ENCODE measurements at regions not wholly inside any gene's neighbourhood (a gene's known extent, or its start where the extent isn't known, plus 50 kb on each side); places are given as distances from the start of the nearest gene placed in this dataset.

DNA sequence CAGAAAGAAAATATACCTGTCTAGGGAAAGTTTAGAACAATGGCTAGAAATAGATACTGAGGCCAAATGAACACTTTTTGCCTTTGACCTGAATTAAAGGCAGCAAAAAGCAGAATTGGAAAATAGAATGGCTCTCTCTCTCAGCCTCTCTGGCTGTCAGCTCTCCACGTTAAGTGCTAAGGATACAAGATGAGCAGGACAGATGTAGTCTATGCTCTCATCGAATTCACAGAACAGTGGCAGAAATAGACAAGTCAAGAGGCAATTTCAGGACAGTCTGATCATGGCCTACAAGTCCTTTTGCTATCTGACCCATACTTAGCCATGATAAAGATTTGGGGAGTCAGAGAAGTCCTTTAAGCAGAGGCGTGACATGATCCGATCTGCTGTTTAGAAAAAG lies 120.2 kb upstream of the CREB1 start:
- DNase-seq, result no peak
- ChIA-PET POLR2A (ENCODE audit: partially characterized antibody) (no interaction called here), CTCF (ENCODE audit: partially characterized antibody) (no interaction called here)
- no peaks in the 10 kb centered on the region for H3K27me3 Mint-ChIP-seq
- no peaks in the 10 kb centered on the region for H3K4me1 ChIP-seq (ENCODE audit: insufficient read depth, low read length)
- no peak overlapping the region for H3K27ac Mint-ChIP-seq
- no peak overlapping the region for H3K4me3 Mint-ChIP-seq
- no peaks in the 10 kb centered on the region for H3K36me3 ChIP-seq (ENCODE audit: insufficient read depth, low read length)
- H3K9me3 ChIP-seq (ENCODE audit: control insufficient read depth in 1 of 2, low read length in 2 of 2), result no peaks in the 10 kb centered on the region
- intact Hi-C loops (cut with micrococcal nuclease), result no loop called here
- H3K27me3 ChIP-seq (ENCODE audit: insufficient read depth, low read length), result no peaks in the 10 kb centered on the region
- no peaks in the 10 kb centered on the region for H3K4me1 Mint-ChIP-seq
- H3K9me3 Mint-ChIP-seq, result no peaks in the 10 kb centered on the region
- H3K36me3 Mint-ChIP-seq, result no peaks in the 10 kb centered on the region
- no peak overlapping the region for H3K27ac ChIP-seq (ENCODE audit: low read depth, low read length)
- H3K4me3 ChIP-seq (ENCODE audit: low read length in 2 of 2), result no peak overlapping the region

DNA sequence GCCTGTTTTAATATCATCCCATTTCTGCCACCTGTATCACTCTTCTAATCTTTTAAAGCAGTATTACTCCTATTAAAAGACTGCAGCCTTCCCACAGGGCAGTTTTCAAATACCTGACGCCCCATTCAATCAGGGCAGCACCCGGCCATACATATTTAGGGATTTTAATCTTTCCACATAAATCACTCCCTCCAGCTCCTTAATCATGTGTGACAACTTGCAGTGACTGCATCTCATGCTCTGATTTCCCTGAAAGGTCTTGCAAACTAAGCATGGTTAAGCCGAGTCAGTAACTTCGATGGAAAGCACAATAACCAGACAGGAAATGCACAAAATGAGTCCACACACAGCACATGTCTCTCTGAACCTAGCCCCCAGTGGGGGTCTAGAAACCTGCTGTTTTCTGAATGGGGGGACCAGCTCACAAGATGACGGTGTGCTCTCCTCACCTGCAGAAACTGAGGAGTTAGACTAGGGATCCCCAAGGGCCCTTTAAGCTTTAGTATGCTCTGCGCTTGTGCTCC lies 116.9 kb upstream of the CREB1 start:
- Histone ChIP-seq H3K4me1 (ENCODE audit: insufficient read depth, low read length) (no peaks in the 10 kb centered on the region), H3K27me3 (ENCODE audit: insufficient read depth, low read length) (no peaks in the 10 kb centered on the region), H3K27ac (ENCODE audit: low read depth, low read length) (no peak overlapping the region), H3K9me3 (ENCODE audit: control insufficient read depth in 1 of 2, low read length in 2 of 2) (no peaks in the 10 kb centered on the region), H3K4me3 (ENCODE audit: low read length in 2 of 2) (no peak overlapping the region), H3K36me3 (ENCODE audit: insufficient read depth, low read length) (no peaks in the 10 kb centered on the region)
- no peaks in the 10 kb centered on the region for H3K4me1 Mint-ChIP-seq
- peaks cover 1 to 2% of the 10 kb centered on the region in 2 donors for H3K27me3 Mint-ChIP-seq
- no peak overlapping the region for H3K4me3 Mint-ChIP-seq
- H3K27ac Mint-ChIP-seq, result no peak overlapping the region
- no peak for DNase-seq
- H3K9me3 Mint-ChIP-seq, result no peaks in the 10 kb centered on the region
- ChIA-PET CTCF (ENCODE audit: partially characterized antibody) (no interaction called here), POLR2A (ENCODE audit: partially characterized antibody) (no interaction called here)
- intact Hi-C loops (cut with micrococcal nuclease), result no loop called here
- H3K36me3 Mint-ChIP-seq, result no peaks in the 10 kb centered on the region

DNA sequence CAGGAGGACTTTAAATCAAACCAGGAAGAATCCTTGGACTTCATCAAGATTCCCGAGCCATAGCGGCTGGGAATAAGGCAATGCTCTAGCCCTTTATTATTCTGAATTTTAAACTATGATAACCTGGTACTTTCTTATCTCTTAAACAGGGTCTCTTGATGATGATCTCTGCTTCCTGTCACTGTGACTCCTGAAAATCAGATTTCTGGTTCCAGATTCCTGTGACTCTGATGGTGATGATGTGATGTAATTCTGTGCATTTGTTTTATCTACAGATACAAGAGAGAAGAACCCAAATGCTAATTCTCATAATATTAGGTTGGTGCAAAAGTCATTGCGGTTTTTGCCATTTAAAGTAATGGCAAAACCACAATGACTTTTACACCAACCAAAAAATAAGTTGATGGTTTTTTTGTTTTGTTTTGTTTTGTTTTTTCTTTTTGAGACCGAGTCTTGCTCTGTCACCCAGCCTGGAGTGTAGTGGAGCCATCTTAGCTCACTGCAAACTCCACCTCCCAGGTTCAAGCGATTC lies 116.3 kb upstream of the CREB1 start:
- Histone ChIP-seq H3K27ac (ENCODE audit: low read depth, low read length) (no peak overlapping the region), H3K9me3 (ENCODE audit: control insufficient read depth in 1 of 2, low read length in 2 of 2) (no peaks in the 10 kb centered on the region), H3K4me1 (ENCODE audit: insufficient read depth, low read length) (no peaks in the 10 kb centered on the region), H3K36me3 (ENCODE audit: insufficient read depth, low read length) (no peaks in the 10 kb centered on the region), H3K4me3 (ENCODE audit: low read length in 2 of 2) (no peak overlapping the region), H3K27me3 (ENCODE audit: insufficient read depth, low read length) (no peaks in the 10 kb centered on the region)
- CTCF ChIA-PET (ENCODE audit: partially characterized antibody), result no interaction called here
- intact Hi-C loops (cut with micrococcal nuclease), result no loop called here
- no peak overlapping the region for H3K4me3 Mint-ChIP-seq
- no peak for DNase-seq
- POLR2A ChIA-PET (ENCODE audit: partially characterized antibody), result no interaction called here
- H3K27ac Mint-ChIP-seq, result no peak overlapping the region
- H3K36me3 Mint-ChIP-seq, result no peaks in the 10 kb centered on the region
- no peaks in the 10 kb centered on the region for H3K4me1 Mint-ChIP-seq
- peaks cover 1 to 2% of the 10 kb centered on the region in 2 donors for H3K27me3 Mint-ChIP-seq
- H3K9me3 Mint-ChIP-seq, result no peaks in the 10 kb centered on the region

DNA sequence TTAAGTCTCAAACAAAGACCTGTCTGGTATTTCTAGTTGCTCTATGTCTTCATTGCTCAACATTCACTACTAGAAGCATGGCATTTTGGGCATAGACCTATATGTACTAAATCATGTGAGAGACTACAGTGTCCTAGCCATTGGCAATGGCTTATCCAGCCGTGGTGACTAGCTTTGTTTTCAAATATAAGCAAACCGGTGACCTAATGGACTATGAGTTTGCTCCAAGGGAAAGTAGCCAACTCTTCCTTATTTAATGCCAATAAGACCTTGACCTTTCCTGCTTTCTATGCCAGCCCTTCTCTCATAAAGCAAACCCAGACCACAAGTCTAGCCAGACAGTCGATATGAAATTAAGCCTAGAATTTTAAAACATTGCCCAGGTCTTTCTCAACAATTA lies 113.7 kb upstream of the CREB1 start:
- peaks cover 0 to 1% (median 0%) of the 10 kb centered on the region in 8 donors for H3K9me3 Mint-ChIP-seq
- no peaks in the 10 kb centered on the region for H3K36me3 ChIP-seq (ENCODE audit: insufficient read depth, low read length)
- no peak for DNase-seq
- no peaks in the 10 kb centered on the region for H3K36me3 Mint-ChIP-seq
- H3K27ac Mint-ChIP-seq, result no peak overlapping the region
- ChIA-PET CTCF (ENCODE audit: partially characterized antibody) (no interaction called here), POLR2A (ENCODE audit: partially characterized antibody) (no interaction called here)
- no peak overlapping the region for H3K4me3 Mint-ChIP-seq
- H3K4me3 ChIP-seq (ENCODE audit: low read length in 2 of 2), result no peak overlapping the region
- no peak overlapping the region for H3K27ac ChIP-seq (ENCODE audit: low read depth, low read length)
- H3K4me1 Mint-ChIP-seq, result no peaks in the 10 kb centered on the region
- H3K27me3 Mint-ChIP-seq, result peaks cover 1 to 2% of the 10 kb centered on the region in 2 donors
- intact Hi-C loops (cut with micrococcal nuclease), result no loop called here
- no peaks in the 10 kb centered on the region for H3K27me3 ChIP-seq (ENCODE audit: insufficient read depth, low read length)
- no peaks in the 10 kb centered on the region for H3K9me3 ChIP-seq (ENCODE audit: control insufficient read depth in 1 of 2, low read length in 2 of 2)
- H3K4me1 ChIP-seq (ENCODE audit: insufficient read depth, low read length), result no peaks in the 10 kb centered on the region

DNA sequence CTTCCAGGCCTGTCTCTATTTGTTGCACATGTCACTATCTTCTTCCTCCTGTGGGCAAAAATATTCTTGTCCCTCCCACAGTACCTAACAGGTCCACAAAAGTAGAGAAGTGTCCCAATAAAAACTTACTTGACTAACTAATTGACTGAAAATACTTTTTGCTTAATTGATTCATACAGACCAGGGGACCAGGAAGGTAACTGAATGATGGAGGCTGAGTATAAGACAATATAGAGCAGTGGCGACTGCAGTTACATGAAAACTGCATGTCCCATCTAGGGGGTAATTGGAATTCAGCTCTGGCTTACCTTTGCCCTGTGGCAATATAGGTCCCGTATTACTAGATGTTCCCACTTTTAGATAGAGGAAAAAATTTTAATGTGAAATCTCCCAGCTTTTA lies 112.9 kb upstream of the CREB1 start:
- ChIA-PET POLR2A (ENCODE audit: partially characterized antibody) (no interaction called here), CTCF (ENCODE audit: partially characterized antibody) (no interaction called here)
- no peak overlapping the region for H3K4me3 ChIP-seq (ENCODE audit: low read length in 2 of 2)
- no peak for DNase-seq
- no peak overlapping the region for H3K27ac Mint-ChIP-seq
- H3K4me1 ChIP-seq (ENCODE audit: insufficient read depth, low read length), result no peaks in the 10 kb centered on the region
- no peak overlapping the region for H3K4me3 Mint-ChIP-seq
- no peak overlapping the region for H3K27ac ChIP-seq (ENCODE audit: low read depth, low read length)
- intact Hi-C loops (cut with micrococcal nuclease), result no loop called here
- H3K36me3 Mint-ChIP-seq, result no peaks in the 10 kb centered on the region
- H3K4me1 Mint-ChIP-seq, result no peaks in the 10 kb centered on the region
- H3K27me3 Mint-ChIP-seq, result peaks cover 1 to 3% of the 10 kb centered on the region in 2 donors
- no peaks in the 10 kb centered on the region for H3K36me3 ChIP-seq (ENCODE audit: insufficient read depth, low read length)
- H3K9me3 Mint-ChIP-seq, result peaks cover 0 to 1% (median 0%) of the 10 kb centered on the region in 8 donors
- no peaks in the 10 kb centered on the region for H3K9me3 ChIP-seq (ENCODE audit: control insufficient read depth in 1 of 2, low read length in 2 of 2)
- no peaks in the 10 kb centered on the region for H3K27me3 ChIP-seq (ENCODE audit: insufficient read depth, low read length)

DNA sequence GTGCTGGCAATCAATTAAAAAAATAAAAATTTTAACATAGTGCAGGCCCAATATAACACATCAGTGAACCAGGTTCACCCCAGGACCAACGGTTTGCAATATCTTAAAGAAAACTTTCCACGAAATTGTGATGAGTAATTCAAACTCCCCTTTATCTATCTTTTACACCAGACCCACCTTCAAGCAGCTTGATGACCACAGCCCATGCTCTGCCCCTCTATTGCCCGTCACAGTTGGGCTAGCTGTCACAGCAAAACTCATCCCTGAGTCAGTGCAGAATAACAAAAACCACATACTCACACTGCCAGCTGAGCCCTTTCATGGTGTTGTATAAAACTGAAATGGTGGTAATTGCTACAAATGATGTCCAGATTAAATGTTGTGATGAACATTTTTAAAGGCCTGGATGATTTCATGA lies 112.5 kb upstream of the CREB1 start:
- H3K36me3 ChIP-seq (ENCODE audit: insufficient read depth, low read length), result no peaks in the 10 kb centered on the region
- Mint-ChIP-seq H3K27me3 (peaks cover 1 to 3% of the 10 kb centered on the region in 2 donors), H3K4me1 (no peaks in the 10 kb centered on the region), H3K4me3 (no peak overlapping the region), H3K27ac (peak overlapping the region in 1 of 7 donors; percentile 47), H3K36me3 (no peaks in the 10 kb centered on the region), H3K9me3 (peaks cover 0 to 1% (median 0%) of the 10 kb centered on the region in 8 donors)
- H3K27me3 ChIP-seq (ENCODE audit: insufficient read depth, low read length), result no peaks in the 10 kb centered on the region
- no peak for DNase-seq
- no peak overlapping the region for H3K4me3 ChIP-seq (ENCODE audit: low read length in 2 of 2)
- POLR2A ChIA-PET (ENCODE audit: partially characterized antibody), result no interaction called here
- H3K27ac ChIP-seq (ENCODE audit: low read depth, low read length), result no peak overlapping the region
- CTCF ChIA-PET (ENCODE audit: partially characterized antibody), result no interaction called here
- no peaks in the 10 kb centered on the region for H3K9me3 ChIP-seq (ENCODE audit: control insufficient read depth in 1 of 2, low read length in 2 of 2)
- intact Hi-C loops (cut with micrococcal nuclease), result no loop called here
- no peaks in the 10 kb centered on the region for H3K4me1 ChIP-seq (ENCODE audit: insufficient read depth, low read length)

DNA sequence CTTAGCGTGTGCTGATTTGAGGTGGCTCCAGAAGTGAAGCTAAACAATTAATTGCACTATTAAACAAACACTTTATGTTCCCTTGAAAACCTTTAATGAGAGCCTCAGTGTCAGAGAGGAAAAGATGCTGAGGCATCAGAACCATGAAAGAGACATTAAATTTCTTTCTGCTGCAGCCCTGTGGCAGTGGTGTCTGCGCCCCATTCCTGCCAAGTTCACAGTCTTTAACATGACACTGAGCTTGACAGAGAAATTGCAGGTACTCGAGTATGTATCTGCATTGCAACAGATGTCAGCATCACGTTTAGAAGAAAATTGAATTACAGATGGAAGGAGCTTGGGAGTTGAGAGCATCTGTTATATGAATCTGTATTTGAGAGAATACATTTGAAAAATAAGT lies 111.3 kb upstream of the CREB1 start:
- ChIA-PET POLR2A (ENCODE audit: partially characterized antibody) (interaction anchor here (0.6 kb wide), 1 partner anchor 154 kb away, joined by 3 read pairs; no protein-coding TSS in a partner anchor), CTCF (ENCODE audit: partially characterized antibody) (no interaction called here)
- no peak overlapping the region for H3K27ac Mint-ChIP-seq
- H3K4me3 Mint-ChIP-seq, result no peak overlapping the region
- H3K9me3 Mint-ChIP-seq, result peaks cover 0 to 1% (median 0%) of the 10 kb centered on the region in 8 donors
- no peaks in the 10 kb centered on the region for H3K4me1 ChIP-seq (ENCODE audit: insufficient read depth, low read length)
- no peak overlapping the region for H3K4me3 ChIP-seq (ENCODE audit: low read length in 2 of 2)
- DNase-seq, result no peak
- peaks cover 0 to 3% (median 0%) of the 10 kb centered on the region in 4 donors for H3K4me1 Mint-ChIP-seq
- no peaks in the 10 kb centered on the region for H3K27me3 ChIP-seq (ENCODE audit: insufficient read depth, low read length)
- H3K36me3 ChIP-seq (ENCODE audit: insufficient read depth, low read length), result no peaks in the 10 kb centered on the region
- H3K27ac ChIP-seq (ENCODE audit: low read depth, low read length), result no peak overlapping the region
- H3K9me3 ChIP-seq (ENCODE audit: control insufficient read depth in 1 of 2, low read length in 2 of 2), result no peaks in the 10 kb centered on the region
- peaks cover 3% of the 10 kb centered on the region in 2 donors for H3K27me3 Mint-ChIP-seq
- intact Hi-C loops (cut with micrococcal nuclease), result no loop called here
- H3K36me3 Mint-ChIP-seq, result no peaks in the 10 kb centered on the region

DNA sequence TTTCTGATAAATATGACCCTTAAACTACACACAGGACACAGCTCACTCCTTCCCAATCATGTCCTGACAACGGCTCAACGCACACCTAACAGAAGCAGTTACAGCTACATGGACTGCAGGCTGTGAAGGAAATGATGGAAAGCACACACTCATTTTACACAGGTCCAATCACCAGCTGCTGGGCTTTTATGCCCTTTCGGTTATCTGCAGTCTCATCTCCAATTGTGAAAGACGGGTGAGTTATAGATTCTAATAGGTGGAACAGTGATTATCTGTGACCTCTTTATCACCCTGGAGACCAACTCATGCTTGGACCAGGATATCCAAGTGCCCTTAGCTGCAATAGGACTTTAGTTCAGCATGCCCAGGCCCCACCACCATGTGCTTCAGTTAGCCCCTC lies 110.4 kb upstream of the CREB1 start:
- POLR2A ChIA-PET (ENCODE audit: partially characterized antibody), result no interaction called here
- H3K36me3 Mint-ChIP-seq, result no peaks in the 10 kb centered on the region
- no peak overlapping the region for H3K27ac ChIP-seq (ENCODE audit: low read depth, low read length)

More for the DNA sequence above, 110.4 kb upstream of the CREB1 start:
- DNase-seq, result no peak
- no peak overlapping the region for H3K27ac Mint-ChIP-seq
- H3K4me3 Mint-ChIP-seq, result no peak overlapping the region
- H3K4me1 Mint-ChIP-seq, result peaks cover 0 to 3% (median 0%) of the 10 kb centered on the region in 4 donors
- Histone ChIP-seq H3K36me3 (ENCODE audit: insufficient read depth, low read length) (no peaks in the 10 kb centered on the region), H3K4me3 (ENCODE audit: low read length in 2 of 2) (no peak overlapping the region), H3K4me1 (ENCODE audit: insufficient read depth, low read length) (no peaks in the 10 kb centered on the region), H3K27me3 (ENCODE audit: insufficient read depth, low read length) (no peaks in the 10 kb centered on the region), H3K9me3 (ENCODE audit: control insufficient read depth in 1 of 2, low read length in 2 of 2) (no peaks in the 10 kb centered on the region)
- H3K9me3 Mint-ChIP-seq, result peaks cover 0 to 1% (median 0%) of the 10 kb centered on the region in 8 donors
- intact Hi-C loops (cut with micrococcal nuclease), result no loop called here
- CTCF ChIA-PET (ENCODE audit: partially characterized antibody), result no interaction called here
- peaks cover 3% of the 10 kb centered on the region in 2 donors for H3K27me3 Mint-ChIP-seq
